GM19463 (cell line): ENCODE measurements at regions not wholly inside any gene's neighbourhood (a gene's known extent, or its start where the extent isn't known, plus 50 kb on each side); places are given as distances from the start of the nearest gene placed in this dataset.
A peak's percentile ranks its signal among the peaks of the same experiment; 100 is the strongest.
"Not testable (repeated sequence)": the region's sequence is repeated elsewhere in the genome, so short reads cannot be mapped to it uniquely, and the experiment has no call there.

Experiments used
- ATAC-seq: cut with Tn5 transposase; IDR thresholded peaks from one replicate; pipeline ENCODE4 v1.9.1; 2021; ENCODE audit warnings: mild to moderate bottlenecking, moderate library complexity; ENCODE audit not compliant: unreplicated experiment

DNA sequence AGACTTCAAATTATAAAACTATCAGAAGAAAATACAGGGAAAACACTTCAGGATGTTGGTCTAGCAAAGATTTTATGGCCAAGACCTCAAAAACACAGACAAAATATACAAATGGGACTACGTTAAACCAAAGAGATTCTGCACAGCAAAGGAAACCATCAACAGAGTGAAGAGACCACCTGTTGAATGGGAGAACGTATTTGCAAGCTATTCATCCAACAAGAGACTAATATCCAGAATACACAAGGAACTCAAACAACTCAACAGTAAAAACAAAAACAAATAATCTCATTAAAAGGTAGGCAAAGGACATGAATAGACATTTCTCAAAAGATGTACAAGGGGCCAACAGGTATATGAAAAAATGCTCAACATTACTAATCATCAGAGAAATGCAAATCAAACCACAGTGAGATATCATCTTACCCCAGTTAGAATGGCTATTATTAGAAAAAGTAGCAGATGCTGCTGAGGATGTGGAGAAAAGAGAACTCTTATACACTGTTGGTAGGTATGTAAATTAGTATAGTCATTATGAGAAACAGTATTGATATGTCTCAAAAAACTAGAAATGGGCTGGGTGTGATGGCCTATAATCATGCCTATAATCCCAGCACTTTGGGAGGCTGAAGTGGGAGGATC lies 112.6 kb downstream of the LRIG2 start:
- peak; percentile 97 for ATAC-seq

DNA sequence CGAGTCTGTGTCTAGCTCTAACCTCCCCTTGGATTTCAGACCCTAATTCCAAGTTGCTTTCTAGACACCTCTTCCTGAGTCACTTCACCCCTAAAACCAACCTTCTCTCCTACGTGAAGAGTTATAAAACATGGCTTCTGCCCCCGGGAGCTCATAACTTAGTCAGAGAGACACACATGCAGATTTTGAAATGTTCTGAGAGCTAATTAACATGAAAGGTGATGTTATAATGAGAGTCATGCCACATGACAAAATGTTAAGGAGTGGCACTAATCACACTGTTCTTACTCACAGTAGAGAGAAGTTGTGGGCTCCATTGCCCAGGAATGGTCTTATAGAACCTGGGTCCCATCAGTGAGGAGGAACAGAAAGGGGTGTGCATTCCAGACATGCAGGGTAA lies 117.1 kb downstream of the LRIG2 start:
- no peak for ATAC-seq

DNA sequence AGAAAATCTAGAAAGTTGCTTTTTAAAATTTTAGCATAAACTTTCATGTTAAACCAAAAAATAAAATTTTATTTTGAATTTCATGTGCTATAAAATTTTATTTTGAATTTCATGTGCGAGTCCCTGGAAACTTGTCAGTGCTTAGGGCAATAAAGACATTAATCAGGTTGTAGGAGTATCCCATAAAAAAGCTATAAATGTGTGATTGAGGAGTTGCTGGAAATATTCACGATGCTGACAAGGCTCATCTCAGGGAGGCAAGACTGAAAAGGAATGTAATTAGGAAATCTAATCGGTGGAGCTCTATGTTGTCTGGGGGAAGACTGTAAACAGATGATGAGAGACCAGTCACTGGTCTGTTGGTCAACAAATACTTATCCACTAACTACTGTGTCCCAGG lies 117.9 kb downstream of the LRIG2 start:
- no peak for ATAC-seq

DNA sequence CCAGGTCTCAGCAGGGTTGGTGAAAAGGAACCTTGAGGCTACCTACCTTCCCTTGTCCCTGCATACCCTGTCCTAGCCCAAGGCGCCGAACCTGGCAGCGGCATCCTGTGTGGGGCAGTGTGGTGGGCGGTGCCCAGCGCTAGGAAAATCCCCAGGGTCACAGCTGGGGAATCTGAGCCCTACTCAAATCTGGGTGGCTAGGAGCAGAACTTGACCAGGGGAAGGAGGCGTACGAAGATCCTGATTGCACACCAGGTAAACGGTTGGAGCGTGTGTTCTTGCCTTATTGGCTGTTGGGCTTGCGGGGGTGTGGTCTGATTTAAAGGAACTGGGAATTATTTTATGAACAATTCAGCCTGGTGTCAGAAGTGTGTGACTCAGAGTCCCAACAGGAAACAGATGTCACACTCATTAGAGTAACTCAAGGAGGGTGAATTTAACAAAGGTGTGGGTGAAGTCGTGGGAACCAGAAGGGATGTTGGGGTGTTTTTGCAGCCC lies 118.6 kb downstream of the LRIG2 start:
- ATAC-seq = no peak

DNA sequence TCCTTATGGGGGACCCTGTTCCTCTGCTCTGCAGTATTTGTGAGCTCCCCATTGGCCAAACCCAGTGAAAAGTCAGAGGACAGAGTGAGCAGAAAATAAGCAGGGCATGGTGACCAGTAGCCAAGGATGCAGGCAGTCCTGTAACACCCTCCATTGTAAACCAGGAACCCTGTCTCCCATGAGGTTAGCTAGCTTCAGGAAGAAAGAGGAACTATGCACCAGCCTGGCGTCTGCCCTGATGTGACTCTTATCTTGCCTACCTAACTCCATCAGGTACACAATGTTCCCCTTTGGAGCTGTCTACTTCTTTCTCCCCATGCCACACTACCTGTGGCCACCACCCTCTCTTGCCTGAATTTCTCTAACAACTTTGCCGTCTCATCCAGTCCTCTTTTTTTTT lies 119.2 kb downstream of the LRIG2 start:
- ATAC-seq = no peak

DNA sequence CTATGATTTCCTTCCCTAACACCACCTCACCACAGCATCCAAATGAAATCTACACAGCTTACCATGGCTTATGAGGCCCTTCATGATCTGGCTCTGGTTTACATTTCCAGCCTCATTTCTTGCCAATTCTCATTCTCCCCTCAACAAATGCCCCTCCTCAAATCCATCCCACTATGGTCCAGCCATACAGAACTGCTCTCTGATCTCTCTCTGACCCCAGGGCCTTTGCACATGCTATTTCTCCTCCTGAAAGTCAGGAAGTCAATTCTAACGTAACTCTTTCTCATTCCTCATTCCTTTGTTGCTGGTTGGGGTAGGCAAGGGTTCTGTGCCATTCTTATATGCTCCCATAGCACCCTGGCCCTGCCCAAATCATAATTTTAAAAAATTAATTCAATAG lies 120.0 kb downstream of the LRIG2 start:
- ATAC-seq = no peak

DNA sequence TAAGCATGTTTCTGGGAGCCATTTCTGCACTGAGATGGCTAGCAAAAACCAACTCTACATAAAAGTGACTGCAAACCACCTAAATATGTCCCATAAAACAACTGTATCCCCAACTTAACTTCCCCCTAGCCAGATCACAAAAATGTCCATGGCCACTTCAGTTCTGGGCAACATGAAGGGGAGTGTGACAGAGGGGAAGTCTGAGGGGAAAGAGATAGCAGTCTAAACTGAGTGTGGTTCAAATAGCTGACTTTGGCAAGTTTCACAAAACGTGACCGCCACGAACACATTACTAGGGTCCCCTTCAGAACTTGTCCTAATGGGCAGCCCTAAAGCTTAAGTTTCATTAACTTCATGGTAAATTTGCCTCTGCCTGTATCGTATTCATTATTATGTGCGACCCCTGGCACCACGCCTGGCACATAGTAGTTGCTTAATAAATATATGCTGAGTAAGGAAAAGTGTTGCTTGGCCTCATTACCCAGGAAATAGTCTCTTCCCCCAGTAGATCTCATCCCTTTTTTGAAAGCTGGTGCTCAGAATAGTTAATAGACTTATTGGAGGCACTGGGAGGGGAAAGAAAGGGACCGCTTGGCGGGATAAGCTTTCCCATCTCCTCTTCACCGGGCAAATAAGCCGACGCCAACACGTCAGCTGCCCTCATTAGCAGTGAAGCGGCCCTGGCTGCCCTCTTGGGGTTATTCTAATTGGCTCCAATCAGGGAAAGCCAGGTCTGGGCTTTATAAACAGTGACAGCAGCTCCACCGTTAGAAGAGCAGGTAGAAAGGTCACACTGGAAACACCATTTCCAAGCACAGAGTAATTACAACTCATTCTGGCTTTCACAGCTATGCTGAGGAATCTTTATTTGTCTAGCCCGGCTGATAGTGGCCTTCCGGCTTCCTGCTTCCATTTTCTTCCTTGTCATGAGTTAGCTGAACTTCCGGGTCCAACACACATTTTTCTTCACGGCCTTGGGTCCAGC lies 122.1 kb downstream of the LRIG2 start:
- ATAC-seq = no peak

DNA sequence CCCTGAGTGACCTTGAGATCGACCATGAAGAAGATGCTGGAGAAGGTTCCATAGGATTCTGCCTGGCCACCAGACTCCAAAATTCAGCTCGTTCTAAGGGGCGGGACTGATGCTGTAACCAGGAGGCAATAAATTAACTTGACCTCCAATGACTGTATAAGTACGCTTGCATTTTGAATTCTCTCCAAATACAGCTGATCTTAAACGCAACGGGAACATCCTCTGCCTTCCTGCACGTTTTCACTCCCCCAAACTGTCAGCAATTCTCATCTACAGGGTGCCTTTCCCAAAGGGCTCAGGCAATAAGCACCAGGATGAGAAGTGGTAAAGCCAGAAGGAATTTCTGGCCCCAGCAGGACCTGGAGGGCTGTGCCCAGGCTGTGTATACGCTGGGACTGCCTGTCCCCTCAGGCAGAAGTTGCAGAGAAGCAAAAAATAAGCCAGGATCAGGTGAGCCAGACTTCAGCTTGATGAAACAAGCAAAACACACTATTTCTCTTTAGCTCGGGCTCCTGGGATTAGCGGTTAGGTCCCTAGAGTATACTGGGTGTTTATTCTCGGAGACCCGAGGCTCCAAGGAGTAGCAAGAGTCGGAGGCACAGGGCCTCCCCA lies 124.8 kb downstream of the LRIG2 start:
- ATAC-seq = no peak

DNA sequence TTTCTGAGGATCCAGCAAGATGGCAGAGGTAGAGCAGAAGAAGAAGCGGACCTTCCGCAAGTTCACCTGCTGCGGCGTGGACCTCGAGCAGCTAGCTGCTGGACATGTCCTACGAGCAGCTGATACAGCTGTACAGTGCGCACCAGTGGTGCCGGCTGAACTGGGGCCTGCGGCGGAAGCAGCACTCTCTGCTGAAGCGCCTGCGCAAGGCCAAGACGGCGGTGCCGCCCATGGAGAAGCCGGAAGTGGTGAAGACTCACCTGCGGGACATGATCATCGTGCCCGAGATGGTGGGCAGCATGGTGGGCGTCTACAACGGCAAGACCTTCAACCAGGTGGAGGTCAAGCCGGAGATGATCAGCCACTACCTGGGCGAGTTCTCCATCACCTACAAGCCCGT lies 125.8 kb downstream of the LRIG2 start:
- no peak for ATAC-seq

DNA sequence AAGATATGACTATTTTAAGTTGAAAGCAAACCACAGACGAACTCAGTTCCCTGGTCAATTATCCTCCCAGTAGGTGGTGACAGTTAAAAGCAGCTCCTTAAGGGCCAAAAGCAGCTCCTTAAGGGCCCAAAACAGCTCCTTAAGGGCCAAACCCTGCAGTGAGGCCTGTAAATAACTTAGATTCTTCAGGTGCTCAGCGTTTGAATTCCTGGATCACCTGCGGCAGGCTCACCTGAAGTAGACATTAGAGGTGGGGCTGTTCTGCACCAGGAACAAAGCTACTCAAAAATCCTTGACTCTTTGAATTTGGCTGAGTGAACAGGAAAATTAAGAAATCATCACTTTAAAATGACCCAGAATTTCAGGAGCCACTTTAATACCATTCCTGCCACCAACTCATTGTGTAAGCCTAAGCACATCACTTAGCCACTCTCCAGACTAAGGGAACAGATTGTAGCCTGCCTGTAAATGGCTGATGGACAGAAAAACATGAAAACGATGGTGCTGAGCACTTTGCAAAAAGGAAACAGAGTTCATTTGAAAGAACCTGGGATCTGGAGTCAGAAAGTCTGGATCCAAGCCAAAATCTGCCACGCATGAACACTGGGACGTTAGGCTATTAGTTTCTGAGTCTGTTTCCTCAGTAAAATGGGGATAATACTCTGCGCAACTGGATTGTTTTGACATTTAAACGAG lies 126.9 kb downstream of the LRIG2 start:
- ATAC-seq = no peak

DNA sequence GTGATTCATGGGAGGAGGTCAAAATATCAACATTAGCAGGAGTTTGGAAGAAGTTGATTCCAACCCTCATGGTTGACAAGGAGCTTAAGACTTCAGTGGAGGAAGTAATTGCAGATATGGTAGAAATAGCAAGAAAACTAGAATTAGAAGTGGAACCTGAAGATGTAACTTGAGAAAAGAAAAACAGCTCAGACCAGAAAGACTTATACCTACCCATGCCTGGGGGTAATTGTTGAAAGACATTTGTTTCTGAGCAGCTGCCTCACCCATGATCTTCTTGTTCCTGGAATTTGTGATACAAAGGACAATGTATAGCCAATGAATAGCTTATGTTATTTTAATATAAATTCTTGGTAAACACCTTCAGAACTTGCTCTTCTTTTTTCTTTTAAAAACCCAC lies 128.6 kb downstream of the LRIG2 start:
- ATAC-seq = no peak

DNA sequence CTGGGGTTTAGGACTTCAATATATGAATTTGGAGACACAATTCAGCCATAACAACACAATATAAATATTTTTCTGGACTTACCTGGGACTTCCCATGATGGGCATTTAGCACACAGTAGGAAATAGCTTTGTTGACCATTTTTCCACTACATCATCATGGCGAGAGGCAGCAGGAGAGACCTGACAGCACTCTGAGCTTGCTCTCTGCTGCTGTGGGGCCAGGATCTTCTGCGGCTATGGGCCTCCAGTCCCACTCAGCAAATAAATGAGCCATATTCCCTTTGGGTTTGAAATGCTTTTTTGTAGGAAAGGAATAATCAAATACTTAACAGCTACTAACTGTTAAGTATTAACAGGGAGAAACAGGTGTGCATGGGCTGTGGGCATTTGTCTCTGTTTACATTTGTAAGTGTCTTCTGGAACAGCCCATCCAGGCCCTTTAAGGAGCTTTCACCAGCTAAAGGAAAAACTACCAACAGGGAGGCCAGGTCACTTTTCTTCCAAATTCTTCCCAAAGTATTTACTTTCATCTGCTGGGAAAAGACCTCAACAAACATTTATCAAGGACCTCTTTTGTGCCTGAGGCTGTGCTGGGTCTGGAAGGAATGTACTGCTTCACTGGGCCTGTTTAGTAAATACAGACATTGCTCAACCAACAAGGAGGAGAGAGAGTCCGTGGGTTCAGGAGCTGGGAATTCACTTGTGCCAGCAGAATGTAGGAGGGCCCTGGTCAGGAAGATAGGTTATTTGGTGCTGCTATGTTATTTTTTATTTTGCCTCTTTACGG lies 133.2 kb downstream of the LRIG2 start:
- no peak for ATAC-seq

DNA sequence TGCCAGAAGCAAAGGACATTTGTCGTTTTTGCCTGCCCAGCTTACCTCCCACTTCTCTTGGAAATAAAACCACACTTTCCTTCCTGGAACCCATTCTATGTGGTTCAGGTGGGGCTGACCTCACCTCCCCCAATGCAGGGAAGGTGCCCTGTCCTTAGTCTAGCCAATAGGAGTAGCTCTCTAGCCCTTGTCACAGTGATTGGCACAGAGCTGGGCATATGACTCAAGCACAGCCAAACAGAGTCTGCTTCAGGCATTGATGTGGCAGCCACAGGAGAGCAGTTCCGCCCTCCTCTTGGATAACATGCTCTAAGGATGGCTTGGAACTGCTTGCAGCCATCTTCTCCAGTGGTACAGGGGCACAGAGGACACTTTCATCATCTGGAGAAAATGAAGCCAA lies 134.0 kb downstream of the LRIG2 start:
- no peak for ATAC-seq

DNA sequence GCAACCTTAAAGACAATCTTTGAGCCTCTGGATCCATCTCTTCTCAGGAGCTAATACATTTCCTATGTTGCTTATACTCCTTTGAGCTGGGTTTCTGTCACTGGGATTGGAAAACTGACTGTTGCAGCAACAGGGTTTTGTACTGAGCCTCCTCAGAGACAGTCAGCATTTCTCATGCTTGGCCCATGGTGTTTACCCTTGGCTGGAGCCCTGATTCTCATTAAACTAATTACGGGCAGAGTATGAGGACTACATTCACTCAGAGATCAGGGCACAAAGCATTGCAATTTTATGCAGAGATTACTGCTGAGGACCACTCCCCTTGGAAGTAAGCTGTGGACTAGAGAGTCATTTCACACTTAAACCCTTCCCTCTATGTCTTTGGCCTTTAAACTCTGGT lies 134.5 kb downstream of the LRIG2 start:
- ATAC-seq = no peak

DNA sequence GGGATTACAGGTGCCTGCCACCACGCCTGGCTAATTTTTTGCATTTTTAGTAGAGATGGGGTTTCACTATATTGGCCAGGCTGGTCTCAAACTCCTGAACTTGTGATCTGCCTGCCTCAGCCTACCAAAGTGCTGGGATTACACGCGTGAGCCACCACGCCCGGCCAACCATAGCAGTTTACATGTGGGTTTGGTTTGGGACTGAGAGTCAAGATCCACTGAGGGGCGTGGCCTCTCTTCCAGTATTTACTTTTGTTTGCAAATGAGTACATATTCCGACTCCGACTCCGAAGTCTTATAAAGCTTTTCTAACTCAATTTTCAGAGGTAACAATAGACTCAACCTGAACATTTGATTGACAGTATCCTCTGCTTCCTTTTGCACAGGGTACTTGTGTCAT lies 135.4 kb downstream of the LRIG2 start:
- ATAC-seq = not testable (repeated sequence)

DNA sequence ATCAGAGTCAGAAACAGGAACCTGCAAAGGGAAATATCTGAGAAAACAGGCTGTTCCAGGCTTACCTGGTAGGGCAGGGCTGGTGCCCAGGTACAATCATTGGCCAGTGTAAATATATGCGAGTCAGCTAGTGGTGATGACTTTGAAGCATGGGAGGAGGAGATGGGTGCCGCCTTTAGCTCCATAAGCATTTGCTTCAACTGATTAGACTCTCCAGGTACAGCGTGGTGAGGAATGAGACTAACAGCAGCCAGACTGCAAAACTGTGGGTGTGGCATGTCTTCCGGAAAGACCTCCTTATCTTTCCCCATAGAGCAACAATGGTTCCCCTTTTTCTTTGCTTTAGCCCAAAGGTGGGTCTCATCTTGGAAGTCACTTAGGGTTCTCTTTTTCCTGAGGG lies 137.2 kb downstream of the LRIG2 start:
- no peak for ATAC-seq

DNA sequence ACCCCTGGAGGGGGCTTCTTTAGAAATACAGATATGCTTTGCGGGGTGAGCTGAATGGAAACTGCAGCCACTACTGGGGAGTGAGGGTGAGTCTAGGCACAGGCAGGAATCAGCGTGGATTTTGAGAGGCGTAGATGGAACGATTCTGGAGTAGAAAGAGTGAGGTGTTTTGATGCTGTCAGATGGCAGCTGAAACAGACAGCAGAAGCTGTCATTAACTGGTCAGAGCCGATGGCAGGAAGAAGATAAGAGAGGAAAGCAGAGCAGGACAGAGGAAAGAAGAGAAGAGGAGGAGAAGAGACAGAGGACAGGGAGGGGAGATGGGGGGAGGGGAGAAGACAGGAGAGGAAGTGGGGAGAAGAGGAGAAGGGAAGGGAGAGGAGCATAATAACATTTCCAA lies 138.5 kb downstream of the LRIG2 start:
- ATAC-seq = no peak

DNA sequence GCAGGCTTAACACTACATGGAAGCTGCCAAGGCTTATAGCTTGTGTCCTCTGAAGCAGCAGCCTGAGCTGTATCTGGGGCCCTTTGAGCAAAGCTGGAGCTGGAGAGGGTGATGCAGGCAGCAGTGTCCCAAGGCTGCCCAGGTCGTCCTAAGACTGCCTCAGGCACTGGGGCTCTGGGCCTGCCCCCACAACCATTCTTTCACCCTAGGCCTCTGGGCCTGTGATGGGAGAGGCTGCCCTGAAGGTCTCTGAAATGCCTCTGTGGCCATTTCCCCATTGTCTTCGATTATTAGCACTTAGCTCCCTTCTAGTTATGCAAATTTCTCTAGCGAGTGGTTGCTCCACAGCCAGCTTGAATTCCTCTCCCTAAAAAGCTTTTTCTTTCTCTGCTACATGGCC lies 142.0 kb downstream of the LRIG2 start:
- no peak for ATAC-seq

DNA sequence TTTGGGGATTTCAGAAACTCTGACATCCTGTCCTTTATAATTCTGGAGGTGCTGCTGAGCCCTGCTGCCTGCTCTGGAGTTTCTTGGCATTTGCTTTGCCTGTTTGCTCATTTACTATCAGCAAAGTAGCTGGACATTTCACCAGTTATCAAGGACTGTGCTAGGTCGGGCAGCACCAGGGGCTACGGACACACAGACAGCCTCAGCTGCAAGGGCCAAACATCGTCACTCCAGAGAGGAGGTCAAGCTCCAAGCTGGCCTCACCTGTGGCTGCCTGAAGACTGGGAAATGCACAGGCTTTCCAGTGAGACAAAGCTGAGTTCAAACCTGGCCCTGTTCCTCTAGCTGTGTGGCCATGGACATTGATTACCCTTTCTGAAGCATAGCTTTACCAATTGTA lies 143.7 kb downstream of the LRIG2 start:
- no peak for ATAC-seq

DNA sequence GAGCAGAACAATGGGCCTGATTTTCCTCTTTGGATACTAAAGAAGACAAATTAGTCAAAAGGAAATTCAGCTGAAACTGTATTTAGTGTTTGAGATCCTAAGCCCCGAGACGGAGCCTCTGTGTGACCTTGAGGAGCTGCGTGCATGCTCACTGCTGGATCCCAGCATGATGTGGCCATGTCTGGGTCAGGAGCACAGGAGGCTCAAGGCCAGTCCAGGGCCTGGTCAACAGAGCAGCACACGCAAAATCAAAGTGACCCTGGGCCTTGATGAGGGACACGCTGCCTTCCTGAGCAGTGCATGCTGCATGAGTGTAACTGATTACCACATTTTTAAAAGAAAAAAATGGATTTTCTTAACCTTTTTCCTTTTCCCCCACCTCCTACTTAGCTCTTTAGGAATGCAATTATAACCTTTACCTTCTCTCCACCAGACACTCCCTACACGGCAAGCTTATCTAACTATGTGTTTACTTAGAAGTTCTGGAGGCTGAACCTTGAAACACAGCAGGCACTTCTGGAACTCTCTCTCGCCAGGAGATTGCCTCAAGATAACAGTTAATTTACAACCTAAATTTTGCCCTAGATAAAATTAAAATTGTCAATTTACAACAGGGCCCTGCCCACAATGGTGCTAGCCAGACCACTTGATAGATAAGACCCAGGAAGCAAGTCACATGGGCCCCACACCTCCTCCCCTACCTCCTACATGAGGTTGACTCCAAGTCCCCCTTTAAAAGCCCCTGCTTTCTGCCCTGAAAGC lies 144.6 kb downstream of the LRIG2 start:
- no peak for ATAC-seq
